ENCODE measurements at regions not wholly inside any gene's neighbourhood (a gene's known extent, or its start where the extent isn't known, plus 50 kb on each side); places are given as distances from the start of the nearest gene placed in this dataset.

DNA sequence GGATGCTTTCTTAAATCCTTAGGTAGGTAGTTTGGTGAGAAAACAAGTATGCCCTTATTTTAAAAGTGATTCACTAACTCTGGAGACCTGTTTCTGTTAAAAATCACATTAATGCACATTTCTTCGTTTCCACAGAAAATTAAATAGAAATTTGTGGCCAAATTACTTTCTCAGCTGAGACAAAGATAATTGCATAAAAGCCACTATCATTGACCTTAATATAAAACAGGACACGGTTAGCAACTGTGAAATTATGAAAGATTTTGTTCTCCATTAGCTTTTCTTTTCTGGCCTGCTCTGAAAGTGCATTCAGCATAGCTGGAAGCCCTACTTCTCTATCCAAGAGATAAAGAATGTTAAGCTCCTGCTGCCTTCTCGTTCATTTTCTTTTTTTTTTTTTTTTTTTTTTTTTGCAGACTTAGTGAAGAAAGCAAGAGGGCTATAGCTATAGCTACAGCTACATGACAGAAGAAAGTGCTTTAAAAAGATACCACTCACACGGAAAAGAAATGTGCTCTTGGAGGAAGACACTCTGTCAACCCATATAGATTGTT, 576.9 kb downstream of the OTOL1 start:
- in situ Hi-C loops (cut with MboI) (no loop called here), intact Hi-C loops (cut with micrococcal nuclease; ENCODE audit: unreplicated experiment) (no loop called here)
- Histone ChIP-seq H3K4me1 (ENCODE audit: control insufficient read depth, insufficient read depth, low read length) (no peaks in the 10 kb centered on the region), H3K79me2 (ENCODE audit: control insufficient read depth, insufficient read depth, low read length) (no peaks in the 10 kb centered on the region), H3K27me3 (replicated peaks in 1 of 2; ENCODE audit: control insufficient read depth in 2 of 2, insufficient read depth in 2 of 2, low read length in 1 of 2) (no peaks in the 10 kb centered on the region), H3K4me3 (no peak overlapping the region), H3K4me2 (ENCODE audit: control insufficient read depth, insufficient read depth) (no peak overlapping the region), H3K9ac (ENCODE audit: control insufficient read depth, insufficient read depth, low read length) (no peak overlapping the region), H3K36me3 (ENCODE audit: control insufficient read depth in 2 of 2, insufficient read depth in 2 of 2, low read length in 1 of 2) (no peaks in the 10 kb centered on the region), H3K27ac (ENCODE audit: control insufficient read depth, insufficient read depth) (no peak overlapping the region), H4K20me1 (ENCODE audit: control insufficient read depth, insufficient read depth) (no peaks in the 10 kb centered on the region), H3K9me3 (replicated peaks; ENCODE audit: control insufficient read depth, insufficient read depth, low read length) (no peaks in the 10 kb centered on the region), H2AFZ (ENCODE audit: control insufficient read depth, low read depth, low read length) (no peak overlapping the region)
- DNase-seq (ENCODE audit: low read depth, low spot score) (no peak), FAIRE-seq (no peak), ATAC-seq (no peak)
- no peak for TF ChIP-seq SMC3 (IDR thresholded peaks at IDR 0.05; ENCODE audit: borderline replicate concordance, low read length)
- TF ChIP-seq RB1 (IDR thresholded peaks at IDR 0.05; ENCODE audit: borderline replicate concordance): no peak
- no peak for TF ChIP-seq TBL1XR1 (IDR thresholded peaks at IDR 0.05; ENCODE audit: low read depth, low read length)
- no peak for TF ChIP-seq MYC (IDR thresholded peaks at IDR 0.05; ENCODE audit: insufficient read depth, insufficient read length, insufficient replicate concordance, low read length, severe bottlenecking)
- no peak for TF ChIP-seq CBFB (IDR thresholded peaks at IDR 0.05; ENCODE audit: low read depth)
- no peak for TF ChIP-seq ELK1 (IDR thresholded peaks at IDR 0.05; ENCODE audit: low read depth, low read length)
- TF ChIP-seq MTA3 (IDR thresholded peaks at IDR 0.05; ENCODE audit: borderline replicate concordance, low read length): no peak
- CTCF ChIA-PET: interaction anchor here (0.7 kb wide), 1 partner anchor 224 kb away, joined by 3 read pairs; no protein-coding TSS in a partner anchor
- SMC1A ChIA-PET (ENCODE audit: uncharacterized antibody, unreplicated experiment): interaction anchor here (0.6 to 0.9 kb wide), 3 partner anchors 20 to 1133 kb away, joined by 3 read pairs; no protein-coding TSS in a partner anchor
- no TSS peak for BruUV-seq (replicated peaks)
- POLR2A ChIA-PET: no interaction called here
- 0% methylated on average over 4 of the region's 4 CpGs for WGBS (ENCODE audit: insufficient coverage, insufficient replicate concordance, low lambda C conversion rate, missing lambda C conversion rate)
- RAD21 ChIA-PET (ENCODE audit: unreplicated experiment): no interaction called here

GRCh38 chr3:162077108-162077507, 580.5 kb downstream of the OTOL1 start:
- SMC1A ChIA-PET (ENCODE audit: uncharacterized antibody, unreplicated experiment): no interaction called here
- no peak overlapping the region for H3K27ac ChIP-seq (ENCODE audit: control insufficient read depth, insufficient read depth)
- 23% methylated on average over 3 of the region's 3 CpGs for WGBS (ENCODE audit: insufficient coverage, insufficient replicate concordance, low lambda C conversion rate, missing lambda C conversion rate)
- in situ Hi-C loops (cut with MboI): no loop called here
- no peak overlapping the region for H2AFZ ChIP-seq (ENCODE audit: control insufficient read depth, low read depth, low read length)
- no peaks in the 10 kb centered on the region for H3K27me3 ChIP-seq (replicated peaks in 1 of 2; ENCODE audit: control insufficient read depth in 2 of 2, insufficient read depth in 2 of 2, low read length in 1 of 2)
- H3K4me2 ChIP-seq (ENCODE audit: control insufficient read depth, insufficient read depth): no peak overlapping the region
- POLR2A ChIA-PET: no interaction called here
- BruUV-seq (replicated peaks): no TSS peak
- no peak overlapping the region for H3K9ac ChIP-seq (ENCODE audit: control insufficient read depth, insufficient read depth, low read length)
- RAD21 ChIA-PET (ENCODE audit: unreplicated experiment): no interaction called here
- CTCF ChIA-PET: no interaction called here
- H3K79me2 ChIP-seq (ENCODE audit: control insufficient read depth, insufficient read depth, low read length): no peaks in the 10 kb centered on the region
- no peaks in the 10 kb centered on the region for H4K20me1 ChIP-seq (ENCODE audit: control insufficient read depth, insufficient read depth)
- H3K4me3 ChIP-seq: no peak overlapping the region
- H3K36me3 ChIP-seq (ENCODE audit: control insufficient read depth in 2 of 2, insufficient read depth in 2 of 2, low read length in 1 of 2): no peaks in the 10 kb centered on the region
- FAIRE-seq: no peak
- ATAC-seq: no peak
- intact Hi-C loops (cut with micrococcal nuclease; ENCODE audit: unreplicated experiment): no loop called here
- H3K4me1 ChIP-seq (ENCODE audit: control insufficient read depth, insufficient read depth, low read length): no peaks in the 10 kb centered on the region
- TF ChIP-seq RAD21 (IDR thresholded peaks at IDR 0.05; ENCODE audit: insufficient read depth, low read depth, low read length) (no peak), HDAC2 (IDR thresholded peaks at IDR 0.05) (no peak), SMC3 (IDR thresholded peaks at IDR 0.05; ENCODE audit: borderline replicate concordance, low read length) (no peak), POLR2A (IDR thresholded peaks at IDR 0.05; ENCODE audit: low read depth, low read length) (no peak), POLR2AphosphoS5 (IDR thresholded peaks at IDR 0.05; ENCODE audit: low read length) (no peak), SRF (IDR thresholded peaks at IDR 0.05; ENCODE audit: low read depth in 2 of 2, low read length in 2 of 2) (no peak)
- H3K9me3 ChIP-seq (replicated peaks; ENCODE audit: control insufficient read depth, insufficient read depth, low read length): no peaks in the 10 kb centered on the region
- DNase-seq (ENCODE audit: low read depth, low spot score): no peak
